ENCODE measurements at regions not wholly inside any gene's neighbourhood (a gene's known extent, or its start where the extent isn't known, plus 50 kb on each side); places are given as distances from the start of the nearest gene placed in this dataset.

GRCh38 chr6:33865478-33866077, 61.8 kb upstream of the MLN start:
- no peaks in the 10 kb centered on the region for H3K9me3 ChIP-seq (ENCODE audit: low read length)
- no peaks in the 10 kb centered on the region for H4K20me1 ChIP-seq (ENCODE audit: insufficient read depth, low read length)
- POLR2A ChIA-PET = no interaction called here
- peaks cover 7% of the 10 kb centered on the region for H3K4me1 ChIP-seq (ENCODE audit: insufficient read depth, low read length, poor library complexity, severe bottlenecking)
- H3K27ac ChIP-seq (ENCODE audit: low read depth, low read length, poor library complexity, severe bottlenecking) = no peak overlapping the region
- no peaks in the 10 kb centered on the region for H3K9me2 ChIP-seq (ENCODE audit: insufficient read depth, low read length)
- no peaks in the 10 kb centered on the region for H3K79me2 ChIP-seq (ENCODE audit: insufficient read depth, low read depth, low read length)
- no TSS peak for BruUV-seq (replicated peaks)
- TF ChIP-seq CTCF (conservative IDR thresholded peaks at IDR 0.05; ENCODE audit: low read length) (no peak), EZH2phosphoT487 (IDR thresholded peaks at IDR 0.05; ENCODE audit: borderline replicate concordance, low read depth, low read length) (no peak)
- no peak overlapping the region for H3K4me2 ChIP-seq (ENCODE audit: low read length)
- no peak overlapping the region for H3K4me3 ChIP-seq (ENCODE audit: low read depth, low read length, poor library complexity, severe bottlenecking)
- no peak for DNase-seq (ENCODE audit: low spot score)
- CTCF ChIA-PET (ENCODE audit: unreplicated experiment) = no interaction called here
- intact Hi-C loops (cut with micrococcal nuclease; ENCODE audit: unreplicated experiment) = no loop called here
- no peaks in the 10 kb centered on the region for H3K36me3 ChIP-seq (ENCODE audit: insufficient read depth, low read length)
- H2AFZ ChIP-seq (ENCODE audit: low read length) = no peak overlapping the region

- Histone ChIP-seq H2AFZ (ENCODE audit: low read length) (no peak overlapping the region), H3K36me3 (ENCODE audit: insufficient read depth, low read length) (no peaks in the 10 kb centered on the region), H3K4me3 (ENCODE audit: low read depth, low read length, poor library complexity, severe bottlenecking) (no peak overlapping the region), H4K20me1 (ENCODE audit: insufficient read depth, low read length) (no peaks in the 10 kb centered on the region), H3K79me2 (ENCODE audit: insufficient read depth, low read depth, low read length) (no peaks in the 10 kb centered on the region), H3K9me2 (ENCODE audit: insufficient read depth, low read length) (no peaks in the 10 kb centered on the region), H3K27ac (ENCODE audit: low read depth, low read length, poor library complexity, severe bottlenecking) (no peak overlapping the region), H3K4me1 (ENCODE audit: insufficient read depth, low read length, poor library complexity, severe bottlenecking) (peaks cover 8% of the 10 kb centered on the region), H3K4me2 (ENCODE audit: low read length) (no peak overlapping the region), H3K9me3 (ENCODE audit: low read length) (no peaks in the 10 kb centered on the region)
- ChIA-PET POLR2A (no interaction called here), CTCF (ENCODE audit: unreplicated experiment) (no interaction called here)
- TF ChIP-seq CTCF (conservative IDR thresholded peaks at IDR 0.05; ENCODE audit: low read length) = no peak
- TF ChIP-seq EZH2phosphoT487 (IDR thresholded peaks at IDR 0.05; ENCODE audit: borderline replicate concordance, low read depth, low read length) = no peak
- BruUV-seq (replicated peaks) = no TSS peak
- no peak for DNase-seq (ENCODE audit: low spot score)
- intact Hi-C loops (cut with micrococcal nuclease; ENCODE audit: unreplicated experiment) = no loop called here
Observed at GRCh38 chr6:33863723-33864440, 60.1 kb upstream of the MLN start.

GRCh38 chr6:33863084-33863483, 59.3 kb upstream of the MLN start:
- ChIA-PET CTCF (ENCODE audit: unreplicated experiment) (no interaction called here), POLR2A (no interaction called here)
- Histone ChIP-seq H3K36me3 (ENCODE audit: insufficient read depth, low read length) (no peaks in the 10 kb centered on the region), H4K20me1 (ENCODE audit: insufficient read depth, low read length) (no peaks in the 10 kb centered on the region), H3K4me2 (ENCODE audit: low read length) (no peak overlapping the region), H3K27ac (ENCODE audit: low read depth, low read length, poor library complexity, severe bottlenecking) (no peak overlapping the region), H3K4me1 (ENCODE audit: insufficient read depth, low read length, poor library complexity, severe bottlenecking) (peaks cover 8% of the 10 kb centered on the region), H3K79me2 (ENCODE audit: insufficient read depth, low read depth, low read length) (no peaks in the 10 kb centered on the region), H3K9me3 (ENCODE audit: low read length) (no peaks in the 10 kb centered on the region), H2AFZ (ENCODE audit: low read length) (no peak overlapping the region), H3K4me3 (ENCODE audit: low read depth, low read length, poor library complexity, severe bottlenecking) (no peak overlapping the region), H3K9me2 (ENCODE audit: insufficient read depth, low read length) (no peaks in the 10 kb centered on the region)
- DNase-seq (ENCODE audit: low spot score) = no peak
- no peak for TF ChIP-seq CTCF (conservative IDR thresholded peaks at IDR 0.05; ENCODE audit: low read length)
- no peak for TF ChIP-seq EZH2phosphoT487 (IDR thresholded peaks at IDR 0.05; ENCODE audit: borderline replicate concordance, low read depth, low read length)
- intact Hi-C loops (cut with micrococcal nuclease; ENCODE audit: unreplicated experiment) = no loop called here
- no TSS peak for BruUV-seq (replicated peaks)
